Stimulated activated CD4-positive, alpha-beta T cell treated with anti-CD3 and anti-CD28 coated beads, Interleukin-2, amount 100 ng/mL, for 4 hours (primary cell): ENCODE measurements at regions not wholly inside any gene's neighbourhood (a gene's known extent, or its start where the extent isn't known, plus 50 kb on each side); places are given as distances from the start of the nearest gene placed in this dataset.
"Not testable (repeated sequence)": the region's sequence is repeated elsewhere in the genome, so short reads cannot be mapped to it uniquely, and the experiment has no call there.

ENCODE experiments used
- DNase-seq: peaks from one replicate; pipeline ENCODE4 v3.0.0-alpha.2; 2020; ENCODE audit warnings: low read depth

DNA sequence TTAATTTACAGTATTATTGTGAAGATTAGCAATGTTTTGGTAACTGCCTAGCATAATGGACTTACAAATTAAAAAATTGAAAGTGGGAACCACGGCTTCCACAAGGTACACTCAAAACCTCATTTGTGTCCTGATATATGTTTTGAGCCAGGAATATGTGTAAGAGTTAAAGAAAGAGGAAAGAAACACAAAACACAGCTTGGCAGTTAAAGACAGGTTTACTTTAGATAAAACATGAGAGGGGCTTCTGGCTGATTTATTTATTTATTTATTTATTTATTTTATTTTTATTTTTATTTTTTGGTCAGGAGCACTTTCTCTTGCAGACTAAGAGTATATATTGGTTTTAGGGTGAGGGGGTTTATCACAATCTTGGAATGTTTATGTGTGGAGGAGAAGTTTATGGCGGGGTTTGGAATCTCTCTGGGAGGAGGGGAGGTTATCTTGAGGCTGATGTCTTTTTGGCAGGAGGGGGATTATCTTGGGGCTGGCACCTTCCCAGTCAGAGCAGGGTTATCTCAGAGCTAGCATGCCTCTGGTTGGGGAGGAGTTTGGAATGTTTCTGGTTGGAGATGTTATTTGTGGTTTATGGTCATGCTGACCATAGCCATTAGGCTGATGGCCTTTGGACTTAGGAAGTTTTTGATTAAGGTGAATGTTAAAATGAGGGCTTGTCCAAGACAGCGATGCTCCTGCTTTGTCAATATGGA is 436.7 kb downstream of the DAD1 start:
- DNase-seq, result no peak

DNA sequence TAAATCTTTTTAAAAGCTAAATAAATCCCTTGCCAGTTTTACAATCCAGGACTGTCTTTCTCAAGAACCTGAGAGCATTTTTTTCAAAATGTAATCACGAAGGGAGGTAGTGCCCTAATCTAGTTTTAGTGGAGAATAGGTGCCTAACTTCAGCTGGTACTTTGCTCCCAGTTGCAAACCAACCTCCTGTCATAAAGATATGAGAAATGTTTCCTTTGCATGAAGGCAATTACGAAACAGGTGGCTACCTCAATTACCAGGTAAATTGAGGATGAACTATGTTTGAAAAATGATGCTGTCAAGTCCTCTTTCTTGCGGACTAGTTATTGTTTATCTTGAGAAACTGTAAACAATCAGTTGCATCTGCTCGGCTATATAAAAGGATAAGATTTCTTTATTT is 437.9 kb downstream of the DAD1 start:
- no peak for DNase-seq

DNA sequence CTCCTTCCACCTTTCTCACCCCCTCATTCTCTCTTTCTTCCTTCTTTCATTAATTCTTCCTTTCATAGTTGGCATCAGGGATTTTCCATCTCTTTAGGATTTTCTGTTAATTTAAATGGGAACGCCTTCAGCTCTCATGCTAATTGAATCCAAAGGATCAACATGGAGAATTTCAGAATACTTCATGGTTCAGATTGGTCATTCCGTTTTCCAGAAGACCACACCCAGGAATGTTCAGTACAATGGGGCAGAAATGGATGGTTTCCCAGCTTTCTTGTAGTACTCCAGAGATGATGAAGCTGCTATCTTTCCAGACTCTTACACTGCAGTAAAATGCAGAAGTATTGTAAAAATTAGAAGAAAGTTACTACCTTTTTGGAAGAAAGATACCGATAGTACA is 440.0 kb downstream of the DAD1 start:
- no peak for DNase-seq

DNA sequence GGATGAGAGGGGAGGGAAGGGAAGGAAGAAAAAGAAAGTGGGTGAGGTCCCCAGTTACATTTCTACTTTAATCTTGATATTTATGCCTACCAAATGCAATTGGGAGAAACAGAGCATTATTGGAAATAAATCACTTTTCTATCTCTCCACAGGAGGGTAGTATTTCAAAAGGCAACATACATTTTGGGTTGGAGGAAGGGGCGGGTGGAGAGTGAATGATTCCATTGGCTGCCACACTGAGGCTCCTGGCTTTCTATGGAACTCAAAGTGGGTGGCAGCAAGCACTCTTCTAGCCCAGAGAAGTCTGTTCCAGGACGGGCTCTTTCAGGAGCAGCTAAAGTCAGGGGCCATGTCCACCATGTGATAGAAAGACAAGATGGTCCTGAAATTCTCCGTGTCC is 441.3 kb downstream of the DAD1 start:
- DNase-seq, result no peak

DNA sequence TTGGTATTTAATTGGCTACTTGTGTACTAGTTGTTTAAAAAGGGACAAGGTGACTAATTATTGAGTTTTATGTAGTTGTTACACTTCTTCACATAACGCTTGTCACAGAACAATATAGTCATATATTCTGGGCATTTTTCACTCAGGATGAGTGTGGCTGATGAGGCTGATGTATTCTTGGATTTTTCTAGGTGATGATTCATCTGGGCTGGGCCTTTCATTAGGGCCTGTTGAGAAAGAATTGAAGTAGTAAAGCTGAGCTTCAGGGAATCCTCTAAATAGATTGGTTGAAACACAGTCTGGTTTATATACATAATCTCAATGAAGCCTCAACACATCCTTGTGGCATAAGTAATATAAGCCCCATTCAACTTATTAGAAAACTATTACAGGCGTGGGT is 445.7 kb downstream of the DAD1 start:
- no peak for DNase-seq

DNA sequence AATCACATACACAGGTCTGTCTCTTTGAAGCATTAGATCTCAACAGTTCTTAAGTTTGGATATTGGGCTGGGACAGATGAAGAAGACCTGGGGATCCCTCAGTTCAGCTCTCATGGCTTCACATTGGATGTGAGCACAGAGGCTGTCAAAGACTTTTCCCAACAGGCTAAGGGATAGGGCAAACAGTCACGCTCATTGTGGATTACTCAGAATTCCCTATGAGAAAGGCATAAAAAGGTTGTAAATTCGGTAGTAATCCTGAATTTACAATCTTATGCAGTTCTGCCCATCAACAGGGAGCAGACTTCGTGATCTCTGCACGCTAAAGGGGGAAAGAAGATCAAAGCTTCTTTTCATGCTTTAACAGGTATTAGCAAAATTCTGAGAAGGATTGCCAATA is 448.4 kb downstream of the DAD1 start:
- no peak for DNase-seq

DNA sequence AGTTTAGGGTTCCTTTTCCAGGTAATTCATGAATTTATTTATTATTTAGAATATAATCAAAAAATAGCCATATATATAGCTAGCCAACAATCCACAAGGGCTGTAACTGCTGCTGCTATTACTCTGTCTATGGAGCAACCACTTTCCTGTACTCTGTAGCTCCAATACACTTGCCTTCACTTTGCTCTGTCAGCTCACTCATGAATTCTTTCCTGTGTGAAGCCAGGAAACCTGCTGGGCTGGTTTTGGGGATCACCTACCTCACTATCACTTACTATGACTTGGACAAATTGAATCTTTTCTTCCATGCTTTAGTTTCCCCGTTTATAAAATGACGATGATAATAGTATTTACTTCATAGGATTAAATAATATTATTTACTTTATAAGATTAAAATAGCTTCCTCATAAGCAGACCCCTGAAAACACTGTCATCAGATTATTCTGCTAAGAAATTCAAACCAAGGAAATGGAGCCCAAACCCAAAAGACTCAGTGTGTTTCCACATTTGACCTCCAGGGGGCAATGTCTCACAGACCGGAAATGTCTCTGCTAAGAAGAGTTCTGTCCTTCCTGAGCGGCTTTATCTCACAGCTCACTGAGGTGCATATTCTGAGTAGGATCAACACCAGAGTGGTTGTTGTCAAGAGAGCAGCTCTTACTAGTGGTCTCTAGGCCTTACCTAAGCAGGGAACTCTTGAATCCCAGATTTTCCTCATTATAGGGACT is 457.1 kb downstream of the DAD1 start:
- DNase-seq, result no peak

DNA sequence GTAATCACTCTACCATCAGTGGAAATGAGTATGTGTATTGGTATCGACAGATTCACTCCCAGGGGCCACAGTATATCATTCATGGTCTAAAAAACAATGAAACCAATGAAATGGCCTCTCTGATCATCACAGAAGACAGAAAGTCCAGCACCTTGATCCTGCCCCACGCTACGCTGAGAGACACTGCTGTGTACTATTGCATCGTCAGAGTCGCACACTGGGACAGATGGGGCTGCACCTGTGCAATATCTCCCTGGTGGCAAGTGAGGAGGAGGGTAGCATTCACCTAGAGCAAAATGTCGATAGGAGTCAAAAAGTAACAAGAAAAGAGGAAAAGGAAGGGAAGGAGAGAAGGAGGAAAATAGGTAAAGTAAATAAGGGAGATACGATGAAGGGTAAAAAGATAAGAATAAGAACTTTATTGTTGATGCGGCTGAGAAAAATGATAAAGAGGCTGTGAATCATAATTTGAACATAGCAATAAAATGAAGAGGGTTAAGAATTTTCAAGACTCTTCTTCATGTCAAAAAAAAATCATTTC is 450.5 kb upstream of the OR4E1 start:
- no peak for DNase-seq

DNA sequence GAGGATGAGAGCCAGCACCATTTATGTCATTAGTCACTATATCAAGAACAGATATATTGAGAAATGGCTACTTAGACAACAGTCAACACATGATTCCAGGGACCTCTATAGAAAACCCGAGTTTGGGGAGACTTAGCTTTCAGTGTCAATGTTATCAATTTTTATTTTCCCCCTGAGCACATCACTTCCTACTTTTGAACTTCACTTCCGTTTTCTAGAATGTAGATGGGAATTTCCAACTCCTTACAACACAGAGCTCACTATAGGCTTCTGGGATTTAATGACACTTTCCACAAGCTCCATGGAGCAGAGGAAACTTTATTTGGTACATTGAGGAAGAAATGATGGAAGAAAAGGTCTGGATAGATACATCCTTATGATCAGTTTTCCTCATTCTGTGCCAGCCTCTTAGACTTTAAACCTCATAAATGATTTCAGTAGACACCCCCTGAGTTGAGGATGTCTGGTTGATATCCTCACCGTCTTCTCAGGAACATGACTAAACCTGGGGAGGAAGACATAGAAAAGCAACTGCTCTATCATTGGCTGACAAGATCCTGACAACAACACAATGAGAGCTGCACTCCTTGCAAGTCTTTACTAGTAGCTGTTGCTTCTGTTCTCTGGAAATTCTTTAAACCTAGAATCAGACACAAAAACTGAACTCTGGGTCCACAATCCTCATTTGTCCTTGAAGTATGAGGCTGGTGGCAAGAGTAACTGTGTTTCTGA is 449.4 kb upstream of the OR4E1 start:
- DNase-seq, result no peak

DNA sequence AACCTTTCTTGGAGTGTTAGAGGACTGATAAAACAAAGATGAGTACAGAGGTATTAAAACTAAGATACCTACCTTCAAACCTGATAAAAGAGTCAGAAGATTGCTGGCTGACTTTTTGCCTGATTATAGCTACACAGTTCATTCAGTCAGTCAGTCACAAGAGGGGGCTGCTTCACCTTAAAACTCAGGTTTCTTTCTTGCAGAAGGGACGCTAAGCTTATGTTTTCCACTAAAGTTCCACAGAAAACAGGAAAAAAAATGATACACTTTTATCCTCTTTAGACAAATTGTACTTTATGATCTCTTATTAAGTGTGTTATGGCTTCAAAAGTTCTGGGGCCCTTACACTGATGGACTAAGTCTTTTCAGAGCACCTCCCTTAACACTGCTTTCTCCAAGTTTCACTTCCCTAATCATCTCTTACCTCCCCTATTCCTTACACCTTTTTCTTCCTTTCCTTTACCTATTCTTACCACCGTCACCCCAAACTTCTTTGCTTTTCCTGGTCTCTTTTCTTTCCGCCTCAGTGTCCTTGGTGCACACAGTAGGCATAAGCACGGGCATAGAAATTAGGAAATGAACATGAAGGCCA is 448.7 kb upstream of the OR4E1 start:
- no peak for DNase-seq

DNA sequence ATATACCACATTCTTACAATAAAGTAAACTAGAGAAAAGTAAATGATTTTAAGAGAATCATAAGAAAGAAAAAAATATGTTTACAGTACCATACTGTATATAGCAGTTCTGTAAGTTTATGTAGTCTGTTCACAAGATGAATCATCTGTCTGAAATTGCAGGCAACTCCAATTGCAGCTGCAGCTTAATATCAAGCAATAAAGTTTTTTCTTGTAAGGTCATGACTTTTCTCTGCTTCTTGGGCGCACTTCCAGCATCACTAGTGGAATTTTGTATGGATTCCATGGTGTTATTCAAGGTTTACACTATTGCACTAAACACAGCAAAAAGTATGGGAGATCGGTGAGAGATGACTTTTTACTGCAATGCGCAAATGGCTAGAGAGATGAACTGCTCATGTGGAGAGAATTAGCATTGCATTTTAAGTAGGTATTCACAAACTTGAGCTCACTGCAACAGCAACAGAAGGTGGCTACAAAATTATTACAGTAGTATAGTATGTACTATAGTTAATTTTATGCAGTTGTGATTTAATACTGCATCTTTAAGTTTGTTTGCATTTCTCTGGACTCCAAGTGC is 445.4 kb upstream of the OR4E1 start:
- no peak for DNase-seq

DNA sequence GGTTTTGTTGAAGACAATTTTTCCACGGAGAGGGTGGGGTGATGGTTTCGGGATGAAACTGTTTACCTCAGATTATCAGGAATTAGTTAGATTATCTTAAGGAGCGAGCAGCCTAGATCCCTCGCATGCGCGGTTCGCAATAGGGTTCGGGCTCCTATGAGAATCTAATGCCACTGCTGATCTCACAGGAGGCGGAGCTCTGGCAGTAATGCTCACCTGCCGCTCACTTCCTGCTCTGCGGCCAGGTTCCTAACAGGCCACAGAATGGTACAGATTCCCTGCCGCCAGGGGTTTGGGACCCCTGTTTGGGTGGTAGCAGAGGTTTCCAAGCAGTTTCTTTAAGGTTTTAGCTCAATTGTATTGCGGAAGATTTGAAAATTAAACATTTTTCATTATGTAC is 439.8 kb upstream of the OR4E1 start:
- DNase-seq, result no peak

DNA sequence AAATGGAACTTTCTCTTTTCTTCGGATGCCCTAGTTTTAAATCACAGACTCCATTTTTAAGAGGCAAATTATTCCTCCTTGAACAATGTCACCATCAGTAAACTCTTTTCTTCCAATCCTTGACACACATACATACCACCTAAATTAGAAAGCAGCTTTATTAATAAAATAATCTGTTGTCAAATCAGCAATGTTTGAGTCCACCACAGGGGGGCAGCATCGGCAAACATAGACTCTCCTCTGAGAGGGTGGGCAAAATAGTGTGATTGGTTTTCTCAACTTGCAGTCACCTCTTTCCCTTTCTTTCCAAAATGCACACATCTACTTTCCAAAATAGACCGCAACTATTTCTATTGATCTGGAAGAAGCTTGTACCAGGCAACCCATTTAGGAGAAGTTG is 438.4 kb upstream of the OR4E1 start:
- DNase-seq, result peak; percentile 24

DNA sequence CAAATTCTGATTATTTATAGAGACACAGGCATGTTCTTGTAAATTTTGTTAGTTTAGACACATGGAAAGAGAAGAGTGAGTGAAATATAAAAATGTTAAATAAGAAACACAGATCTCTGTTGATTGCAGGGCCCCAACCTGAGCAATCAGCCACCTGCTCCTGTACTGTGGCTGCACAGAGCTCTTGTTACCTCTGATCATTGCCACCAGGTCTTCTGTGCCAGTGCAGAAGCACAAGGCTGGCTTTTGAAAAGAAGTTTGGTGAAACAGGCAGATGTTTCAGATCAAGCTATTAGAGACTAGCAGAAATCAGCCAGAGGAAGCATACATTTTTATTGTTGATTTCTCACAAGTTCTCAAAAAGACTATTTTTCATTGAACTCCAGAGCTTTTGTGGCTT is 434.1 kb upstream of the OR4E1 start:
- no peak for DNase-seq

DNA sequence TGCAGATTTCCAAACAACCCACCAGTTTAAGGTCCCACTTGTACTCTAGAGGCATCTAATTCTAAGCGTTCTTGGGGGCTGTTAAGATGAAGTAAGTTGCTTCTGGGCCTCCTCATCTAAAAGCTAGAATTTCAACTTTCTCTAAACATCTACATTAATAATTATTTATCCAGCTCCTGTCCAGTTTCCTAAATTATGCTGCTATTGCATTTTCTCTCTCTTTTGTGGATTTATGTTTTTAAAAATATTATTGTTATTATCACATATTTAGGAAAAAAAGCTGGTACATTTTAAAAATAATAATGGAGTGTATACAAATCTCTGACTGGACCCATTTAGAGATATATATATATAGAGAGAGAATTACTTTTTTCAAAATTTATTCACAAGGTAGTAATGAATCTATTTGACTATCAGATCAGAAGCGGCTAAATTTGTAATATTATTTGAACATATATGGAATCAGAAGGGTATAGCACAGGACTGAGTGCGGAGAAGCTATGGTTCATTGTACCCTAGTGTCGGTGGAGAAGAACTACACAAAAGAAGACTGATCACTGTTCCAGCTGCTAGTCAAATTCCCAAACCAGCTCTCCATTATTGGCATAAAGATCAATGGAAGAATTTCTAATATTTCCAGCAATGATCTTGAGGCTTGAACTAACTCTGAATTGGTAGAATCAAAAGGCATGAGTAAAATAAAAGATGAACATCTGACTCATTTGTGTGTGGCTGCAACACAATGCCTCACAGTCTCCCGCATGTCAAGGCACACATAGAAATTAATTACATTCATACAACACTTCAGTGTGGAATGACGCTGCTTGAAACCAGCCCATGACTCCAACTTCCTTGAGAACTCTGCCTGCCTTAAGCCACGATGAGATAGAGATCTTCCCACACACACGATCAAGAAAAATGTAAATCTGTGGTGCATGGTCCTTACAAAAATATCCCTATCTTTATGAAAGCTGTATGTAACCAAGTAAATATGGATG is 433.4 kb upstream of the OR4E1 start:
- DNase-seq, result no peak

DNA sequence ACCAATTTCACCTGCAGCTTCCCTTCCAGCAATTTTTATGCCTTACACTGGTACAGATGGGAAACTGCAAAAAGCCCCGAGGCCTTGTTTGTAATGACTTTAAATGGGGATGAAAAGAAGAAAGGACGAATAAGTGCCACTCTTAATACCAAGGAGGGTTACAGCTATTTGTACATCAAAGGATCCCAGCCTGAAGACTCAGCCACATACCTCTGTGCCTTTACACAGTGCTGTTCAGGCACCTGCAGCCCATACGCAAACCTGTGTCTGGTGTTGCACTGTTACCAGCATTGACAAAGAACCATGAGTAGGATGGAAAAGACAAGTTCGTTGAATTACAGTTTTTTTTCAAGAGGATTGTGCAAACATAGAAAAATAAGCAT is 432.0 kb upstream of the OR4E1 start:
- no peak for DNase-seq

DNA sequence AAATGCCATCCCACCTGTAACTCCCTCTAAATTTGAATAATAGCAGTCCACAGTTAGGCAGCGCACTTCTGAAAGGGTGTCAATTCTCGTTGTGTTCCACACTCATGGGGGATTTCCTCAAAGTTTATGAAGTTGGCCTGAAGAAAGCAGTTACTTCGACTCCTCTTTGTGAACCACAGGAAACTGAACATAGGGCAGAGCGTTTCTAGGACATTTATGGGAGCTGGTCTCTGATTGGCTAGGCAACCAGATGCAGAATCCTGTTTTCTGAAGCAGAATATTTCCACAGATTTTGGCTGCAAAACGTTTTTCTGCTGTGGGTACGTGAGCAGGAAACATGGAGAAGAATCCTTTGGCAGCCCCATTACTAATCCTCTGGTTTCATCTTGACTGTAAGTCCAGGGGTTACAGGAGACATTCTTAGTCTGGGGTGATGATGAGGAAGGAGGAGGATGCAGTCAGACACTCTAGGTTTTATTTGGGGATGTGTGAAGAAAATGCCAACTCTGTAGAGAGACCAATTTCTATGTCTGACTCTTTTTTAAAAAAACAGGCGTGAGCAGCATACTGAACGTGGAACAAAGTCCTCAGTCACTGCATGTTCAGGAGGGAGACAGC is 431.5 kb upstream of the OR4E1 start:
- no peak for DNase-seq

DNA sequence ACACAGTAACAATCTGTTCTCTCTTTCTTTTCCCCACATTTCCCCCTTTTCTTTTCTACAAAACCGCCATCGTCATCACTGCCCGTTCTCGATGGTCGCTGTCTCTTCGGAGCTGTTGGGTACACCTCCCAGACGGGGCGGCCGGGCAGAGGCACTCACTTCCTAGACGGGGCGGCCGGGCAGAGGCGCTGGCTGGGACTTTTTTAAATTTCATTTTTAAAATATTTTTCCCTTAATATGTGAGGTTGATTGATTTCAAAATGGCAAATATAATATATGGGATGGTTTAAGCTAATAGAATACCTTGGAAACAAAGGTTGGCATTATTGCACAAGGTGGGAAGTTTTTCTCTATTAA is 427.1 kb upstream of the OR4E1 start:
- not testable (repeated sequence) for DNase-seq

DNA sequence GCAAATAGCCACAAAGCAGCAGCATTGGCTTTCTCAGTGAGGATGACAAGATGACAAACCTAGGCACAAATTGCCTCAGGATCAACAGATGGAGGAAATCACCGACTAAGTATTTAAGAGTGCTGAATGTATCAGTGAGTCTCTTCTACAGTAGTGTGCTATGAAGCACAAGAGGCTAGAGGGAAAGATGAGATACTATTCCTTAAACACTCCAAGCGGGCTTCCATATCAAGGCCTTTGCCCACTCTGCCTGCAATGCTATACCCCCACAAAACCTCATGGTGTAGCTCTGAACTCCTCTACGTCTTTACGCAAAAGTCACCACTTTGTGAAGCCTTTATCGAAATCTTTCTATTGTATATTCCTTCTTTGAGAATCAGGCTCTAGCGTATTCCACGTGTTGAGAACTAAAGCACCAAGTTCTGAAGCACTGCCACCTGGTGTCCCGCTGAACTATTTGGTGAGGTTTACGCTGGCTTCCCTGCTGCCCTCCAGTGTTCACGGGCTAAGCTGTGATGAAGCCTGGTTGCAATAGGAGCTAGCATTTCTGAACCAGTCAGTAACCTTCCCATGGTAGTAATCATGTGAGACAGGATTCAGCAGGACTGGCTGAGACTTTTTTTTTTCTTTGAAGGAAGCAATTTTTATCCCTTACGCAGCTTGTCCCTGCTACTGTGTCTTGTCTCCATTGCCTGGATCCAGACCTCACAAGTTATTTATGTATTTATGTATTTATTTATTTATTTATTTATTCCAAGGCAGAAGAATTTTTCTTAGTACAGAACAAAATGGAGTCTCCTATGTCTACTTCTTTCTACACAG is 426.5 kb upstream of the OR4E1 start:
- DNase-seq, result peak; percentile 46

DNA sequence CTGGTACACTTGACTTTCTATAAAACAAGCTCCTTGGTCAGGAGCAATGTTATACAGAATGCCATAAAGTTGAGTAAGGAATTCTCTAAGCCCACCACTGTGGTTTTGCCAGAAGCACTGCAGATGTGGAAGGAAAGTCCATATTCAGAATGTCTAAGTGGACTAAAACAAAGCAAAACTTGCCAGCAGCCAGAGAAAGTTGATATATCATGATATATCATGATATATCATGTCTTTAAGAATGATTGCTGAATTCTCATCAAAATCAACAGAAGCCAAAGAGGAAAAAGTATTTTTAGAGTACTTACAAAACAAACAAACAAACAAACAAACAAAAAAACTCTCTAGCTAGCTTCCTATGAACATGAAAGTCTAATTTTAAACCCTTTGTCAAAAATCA is 424.8 kb upstream of the OR4E1 start:
- no peak for DNase-seq
